Left colon (tissue), 2 donors: ENCODE measurements at regions not wholly inside any gene's neighbourhood (a gene's known extent, or its start where the extent isn't known, plus 50 kb on each side); places are given as distances from the start of the nearest gene placed in this dataset.
"Not testable (repeated sequence)": the region's sequence is repeated elsewhere in the genome, so short reads cannot be mapped to it uniquely, and the experiment has no call there.

Experiments used
- ATAC-seq: fragments of 200-7000 bp; cut with Tn5 transposase; one replicate; pipeline ENCODE4 v1.9.1; 2020; ENCODE audit warnings: mild to moderate bottlenecking, moderate library complexity
- DNase-seq, 2 donors: peaks; one replicate each; pipeline ENCODE4 v3.0.0-alpha.2; 2020
- intact Hi-C, 2 donors: fragments of 100-400 bp; cut with DNase I in 1 of 2; cut with micrococcal nuclease in 1 of 2; formaldehyde crosslinking; loops; one replicate each; pipeline versions ENCODE4 v1.11.2 to v1.14.0; 2022; cut with DNase I, micrococcal nuclease
- donor health status: DM: no; HTN: no; CAD: no.
- donor health status: DM: yes; HTN: yes; CAD: no.

DNA sequence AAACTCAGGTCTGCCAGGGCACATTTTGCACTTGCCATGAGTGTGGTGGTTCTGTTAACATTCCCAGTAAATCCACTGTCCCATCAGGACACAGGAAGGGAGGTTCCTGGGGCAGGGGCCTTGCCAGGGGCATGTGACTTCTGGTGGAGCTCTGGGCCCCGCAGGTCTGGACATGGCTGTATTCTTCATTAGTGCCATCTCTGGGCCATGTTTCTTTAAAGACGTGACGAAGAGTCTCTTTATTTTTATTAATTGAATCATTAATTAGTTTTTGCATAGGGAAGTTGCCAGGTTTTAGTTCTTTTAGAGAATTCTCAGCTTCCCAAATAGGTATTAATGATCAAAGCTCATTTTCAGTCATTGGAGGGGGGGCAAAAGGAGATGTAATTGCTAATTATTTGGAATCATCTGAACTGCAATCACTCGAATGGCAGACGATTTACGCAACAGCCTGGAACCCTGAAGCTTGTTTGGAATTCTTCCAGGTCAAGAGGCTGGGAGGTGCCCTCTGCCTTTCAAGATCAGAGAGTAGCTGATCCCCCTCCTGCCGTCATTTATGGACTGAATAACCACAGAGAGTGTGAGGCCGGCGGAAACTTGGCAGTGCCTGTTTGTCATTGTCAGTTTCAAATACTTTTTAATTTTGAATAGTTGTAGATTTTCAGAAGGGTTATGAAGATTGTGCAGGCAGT lies 106.2 kb downstream of the RTP5 start:
- intact Hi-C loops = no loop called here
- ATAC-seq = no peak
- no peak for DNase-seq

DNA sequence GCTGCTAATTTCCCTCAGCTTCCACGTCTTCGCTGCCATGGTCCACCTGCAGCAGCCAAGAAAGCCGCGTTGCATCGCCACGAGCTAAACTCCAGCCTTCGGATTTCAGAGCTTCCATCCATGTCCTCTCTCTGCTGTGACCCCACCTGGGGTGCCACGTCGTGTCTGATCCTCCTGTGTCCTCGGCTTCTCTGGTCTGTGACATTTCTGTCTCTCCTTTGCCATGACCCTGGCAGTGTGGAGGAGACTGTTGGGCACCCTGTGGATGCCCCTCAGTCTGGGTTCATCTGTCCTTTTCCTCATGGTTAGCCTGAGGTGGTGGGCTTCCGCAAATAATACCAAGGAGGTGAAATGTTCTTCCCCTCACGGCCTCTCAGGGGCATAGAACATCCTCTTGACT lies 106.8 kb downstream of the RTP5 start:
- ATAC-seq (no peak), DNase-seq (no peak)
- intact Hi-C loops = no loop called here

DNA sequence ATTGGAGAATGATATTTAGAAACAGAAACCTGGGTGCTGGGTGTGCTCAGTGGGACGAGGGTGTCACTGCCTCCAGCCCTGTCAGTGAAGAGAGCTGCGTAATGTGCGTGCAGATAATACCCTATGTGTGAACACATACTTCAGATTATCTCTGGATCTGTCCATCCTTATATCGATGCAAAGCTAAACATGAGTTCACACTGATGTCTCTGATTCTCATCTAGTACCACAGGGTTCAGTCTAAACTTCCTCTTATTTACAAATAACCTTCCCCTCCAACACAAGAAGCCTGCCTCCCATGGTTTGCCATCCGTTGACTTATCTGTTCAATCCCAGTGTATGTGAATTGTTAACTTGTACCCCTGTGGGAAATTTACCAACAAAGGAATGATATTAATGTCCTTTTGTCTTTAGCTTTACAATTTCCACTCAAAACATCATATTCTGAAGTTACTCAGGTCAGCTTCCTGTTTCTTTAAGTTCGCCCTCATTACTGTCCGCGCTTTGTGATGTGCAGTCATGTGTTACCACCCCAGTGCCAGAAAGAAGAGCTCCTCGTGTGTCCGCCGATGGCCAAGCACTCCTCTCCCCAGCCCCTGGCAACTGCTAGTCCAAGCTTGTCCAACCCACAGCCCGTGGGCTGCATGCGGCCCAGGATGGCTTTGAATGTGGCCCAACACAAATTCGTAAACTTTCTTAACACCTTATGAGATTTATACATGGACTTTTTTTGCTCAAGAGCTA lies 108.2 kb downstream of the RTP5 start:
- ATAC-seq (no peak), DNase-seq (no peak)
- intact Hi-C loops = no loop called here

DNA sequence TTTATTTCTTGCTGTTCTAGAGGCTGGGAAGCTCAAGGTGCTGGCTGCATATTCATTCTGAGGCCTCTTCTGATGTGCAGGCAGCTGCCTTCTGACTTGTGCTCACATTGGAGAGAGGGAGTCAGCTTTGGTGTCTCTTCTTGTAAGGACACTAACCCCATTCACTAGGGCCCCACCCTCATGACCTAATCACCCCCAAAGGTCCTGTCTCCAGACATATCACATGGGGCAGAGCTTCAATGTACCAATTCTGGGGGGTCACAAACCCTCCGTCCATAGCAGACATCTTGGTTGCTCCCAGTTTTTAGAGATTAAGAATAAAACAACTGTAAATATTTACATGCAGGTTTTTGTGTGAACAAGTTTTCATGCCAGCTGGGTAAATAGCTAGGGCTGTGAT lies 109.1 kb downstream of the RTP5 start:
- DNase-seq (no peak), ATAC-seq (no peak)
- intact Hi-C loops = no loop called here

DNA sequence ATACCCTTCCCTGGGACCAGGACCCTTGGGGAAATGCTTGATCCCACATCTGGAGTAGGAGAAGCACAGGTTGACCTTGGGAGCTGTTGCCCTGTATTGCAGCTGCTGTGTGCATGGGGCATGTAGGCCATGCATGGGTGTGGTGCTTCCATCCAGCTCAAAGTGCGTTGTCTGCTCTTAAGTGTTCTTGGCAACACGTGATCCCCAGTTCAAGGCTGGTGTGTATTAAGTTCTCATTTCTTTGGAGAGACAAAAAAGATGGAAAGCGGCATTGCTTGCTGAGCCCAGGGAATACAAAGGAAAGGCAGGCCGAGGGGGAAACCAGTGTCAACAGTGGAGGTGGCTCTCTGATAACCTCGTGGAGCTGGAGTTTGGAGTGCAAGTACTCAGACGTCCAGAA lies 110.7 kb downstream of the RTP5 start:
- DNase-seq = peak; percentile 35 to 43
- intact Hi-C loops = no loop called here

DNA sequence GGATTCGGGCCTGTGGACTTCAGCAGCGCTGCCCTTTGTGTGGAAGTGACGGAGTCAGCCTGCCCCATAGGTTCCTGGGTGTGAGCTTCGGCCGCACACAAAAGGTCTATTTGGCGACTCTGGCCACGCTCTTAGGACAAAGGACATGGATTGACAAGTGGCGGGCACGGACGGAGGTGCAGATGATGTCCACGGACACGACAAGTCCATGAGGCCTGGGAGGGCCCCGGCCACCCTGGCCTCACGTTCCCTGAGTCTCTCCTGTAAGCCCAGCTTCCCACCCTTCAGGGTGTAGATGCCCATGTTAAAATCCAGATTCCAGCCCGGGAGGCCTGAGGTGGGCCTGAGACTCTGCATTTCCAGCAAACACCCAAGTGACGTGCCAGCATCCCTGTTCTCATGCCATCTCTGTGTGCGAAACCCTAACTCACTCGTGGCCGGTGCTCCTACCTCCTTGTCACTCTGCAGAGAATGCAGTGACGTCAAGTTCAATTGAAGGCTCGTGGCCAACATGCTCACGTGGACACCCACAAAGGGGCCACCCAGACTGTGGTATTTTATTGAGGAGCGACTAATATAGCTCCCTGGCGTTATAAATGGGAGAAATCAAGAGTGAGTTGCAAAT lies 111.7 kb downstream of the RTP5 start:
- no peak for DNase-seq
- ATAC-seq = no peak
- intact Hi-C loops = no loop called here

More for the DNA sequence above, 110.7 kb downstream of the RTP5 start:
- peak; percentile 81 for ATAC-seq

DNA sequence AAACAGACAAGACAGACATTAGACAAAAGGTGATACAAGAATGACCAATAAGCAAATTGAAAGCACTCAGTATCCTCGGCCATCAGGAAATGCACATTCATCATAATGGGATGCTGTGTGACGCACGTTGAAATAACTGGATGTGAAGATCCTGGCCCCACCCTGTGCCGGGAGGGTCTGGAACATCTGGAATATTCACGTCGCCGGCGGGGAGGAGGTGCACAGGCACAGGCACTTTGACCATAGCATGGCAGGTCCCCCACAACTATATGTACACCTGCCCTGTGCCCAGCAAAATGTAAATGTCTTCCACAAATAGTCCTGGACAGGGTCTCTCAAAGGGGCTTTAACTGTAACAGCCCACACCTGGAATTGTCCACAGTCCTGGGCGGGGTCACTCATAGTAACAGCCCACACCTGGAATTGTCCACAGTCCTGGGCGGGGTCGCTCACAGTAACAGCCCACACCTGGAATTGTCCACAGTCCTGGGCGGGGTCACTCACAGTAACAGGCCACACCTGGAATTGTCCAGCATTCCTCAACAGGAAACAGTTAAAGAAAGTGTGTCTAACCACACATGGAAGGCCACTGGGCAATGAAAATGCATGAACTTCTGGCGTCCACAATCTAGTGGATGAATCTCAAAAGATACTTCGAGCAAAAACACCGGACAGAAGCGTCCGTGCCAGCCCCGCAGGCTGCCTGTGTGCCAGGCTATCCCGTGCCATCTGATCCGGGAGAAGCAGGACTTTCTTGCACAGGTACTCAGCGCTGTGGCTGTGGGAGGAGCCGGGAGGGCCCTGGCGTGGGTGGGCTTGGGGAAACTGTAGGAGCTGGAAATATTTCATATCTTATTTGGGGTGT lies 113.4 kb downstream of the RTP5 start:
- intact Hi-C loops = no loop called here
- ATAC-seq (peak; percentile 88), DNase-seq (peak; percentile 70 to 80)

DNA sequence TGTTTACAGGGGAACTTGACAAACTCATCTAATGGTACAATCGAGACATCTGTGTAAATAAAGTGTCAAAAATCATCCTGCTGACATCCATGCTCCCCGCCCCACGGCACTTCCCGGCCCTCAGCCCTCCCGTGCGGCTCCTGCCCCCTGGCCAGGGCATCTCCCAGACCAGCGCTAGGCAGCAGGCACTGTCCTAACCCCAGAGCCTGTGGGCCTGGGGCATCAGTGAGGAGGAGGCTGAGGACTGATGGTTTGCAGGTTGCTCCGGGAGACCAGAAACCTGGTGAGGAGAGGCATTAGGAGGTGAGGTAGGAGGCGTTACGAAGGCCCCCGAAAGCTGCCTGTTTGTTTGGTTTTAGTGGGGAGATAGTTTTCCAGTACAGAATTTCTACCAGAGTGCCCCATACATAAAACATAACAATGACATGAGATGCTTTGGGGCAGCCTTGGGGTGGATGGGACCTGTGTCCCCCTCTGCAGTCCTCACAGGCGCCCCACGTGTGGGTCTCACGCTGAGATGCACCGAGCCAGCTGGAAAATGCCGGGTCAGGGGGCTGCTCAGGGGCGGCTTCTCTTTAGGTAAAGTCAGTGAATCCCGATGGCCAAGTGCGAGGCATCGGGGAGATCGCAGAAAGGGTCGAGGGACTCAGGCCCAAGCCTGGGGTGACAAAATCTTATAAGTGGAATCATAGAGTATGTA lies 114.2 kb downstream of the RTP5 start:
- intact Hi-C loops = no loop called here
- ATAC-seq = peak; percentile 9
- no peak for DNase-seq

DNA sequence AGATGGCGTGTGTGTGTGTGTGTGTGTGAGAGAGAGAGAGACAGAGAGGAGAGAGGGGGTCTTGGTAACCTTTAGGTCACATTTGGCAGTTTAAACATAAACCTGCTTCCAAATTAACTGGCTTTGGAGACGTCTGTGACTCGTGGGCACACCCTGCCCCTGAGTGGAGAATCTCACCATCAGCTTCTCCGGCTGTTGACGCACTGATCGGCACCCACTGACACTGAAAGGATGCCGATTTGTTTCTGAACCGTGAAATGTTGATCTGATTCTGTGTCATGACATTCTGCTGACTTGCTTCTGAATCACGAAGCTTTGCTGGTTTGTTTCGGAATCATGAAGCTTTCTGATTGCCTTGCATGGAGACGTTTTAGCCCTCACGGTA lies 114.7 kb downstream of the RTP5 start:
- DNase-seq (no peak), ATAC-seq (no peak)
- intact Hi-C loops = no loop called here

DNA sequence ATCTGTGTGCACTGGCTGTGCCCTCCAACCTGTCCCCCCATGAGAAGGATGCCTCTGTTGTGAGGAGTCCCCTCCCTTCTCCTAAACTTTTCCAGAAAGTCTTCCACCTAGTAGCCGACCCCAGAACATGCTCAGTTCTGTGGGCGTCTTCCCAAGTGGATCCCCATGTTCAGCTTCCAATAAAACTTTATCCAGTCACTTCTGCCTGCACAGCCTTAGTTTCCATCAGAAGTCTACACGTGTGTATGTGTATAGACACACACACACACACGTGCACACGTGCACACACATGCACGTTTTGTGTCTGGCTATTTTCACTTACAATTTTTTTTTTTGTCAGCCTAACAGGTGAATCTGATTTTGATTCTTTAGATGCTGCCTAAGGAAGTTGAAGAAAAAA lies 115.1 kb downstream of the RTP5 start:
- intact Hi-C loops = no loop called here
- DNase-seq (no peak), ATAC-seq (no peak)

DNA sequence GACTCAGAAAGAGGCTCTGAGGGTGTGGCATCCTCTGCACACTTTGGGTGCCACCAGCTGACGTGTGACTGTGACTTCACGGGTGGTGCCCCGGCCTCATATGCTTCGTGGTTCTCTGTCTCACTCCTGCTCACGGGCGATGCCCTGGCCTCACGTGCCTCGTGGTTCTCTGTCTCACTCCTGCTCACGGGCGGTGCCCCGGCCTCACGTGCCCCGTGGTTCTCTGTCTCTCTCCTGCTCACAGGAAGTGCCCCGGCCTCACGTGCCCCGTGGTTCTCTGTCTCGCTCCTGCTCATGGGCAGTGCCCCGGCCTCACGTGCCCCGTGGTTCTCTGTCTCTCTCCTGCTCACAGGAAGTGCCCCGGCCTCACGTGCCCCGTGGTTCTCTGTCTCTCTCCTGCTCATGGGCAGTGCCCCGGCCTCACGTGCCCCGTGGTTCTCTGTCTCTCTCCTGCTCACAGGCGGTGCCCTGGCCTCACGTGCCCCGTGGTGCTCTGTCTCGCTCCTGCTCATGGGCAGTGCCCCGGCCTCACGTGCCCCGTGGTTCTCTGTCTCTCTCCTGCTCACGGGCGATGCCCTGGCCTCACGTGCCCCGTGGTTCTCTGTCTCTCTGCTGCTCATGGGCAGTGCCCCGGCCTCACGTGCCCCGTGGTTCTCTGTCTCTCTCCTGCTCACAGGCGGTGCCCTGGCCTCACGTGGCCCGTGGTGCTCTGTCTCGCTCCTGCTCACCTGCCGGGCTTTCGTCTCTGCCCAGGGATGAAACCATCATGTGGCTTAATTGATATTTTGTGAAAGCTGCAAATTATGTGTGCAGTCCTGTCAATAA lies 115.8 kb downstream of the RTP5 start:
- ATAC-seq, intact Hi-C loops, DNase-seq: not testable (repeated sequence)

DNA sequence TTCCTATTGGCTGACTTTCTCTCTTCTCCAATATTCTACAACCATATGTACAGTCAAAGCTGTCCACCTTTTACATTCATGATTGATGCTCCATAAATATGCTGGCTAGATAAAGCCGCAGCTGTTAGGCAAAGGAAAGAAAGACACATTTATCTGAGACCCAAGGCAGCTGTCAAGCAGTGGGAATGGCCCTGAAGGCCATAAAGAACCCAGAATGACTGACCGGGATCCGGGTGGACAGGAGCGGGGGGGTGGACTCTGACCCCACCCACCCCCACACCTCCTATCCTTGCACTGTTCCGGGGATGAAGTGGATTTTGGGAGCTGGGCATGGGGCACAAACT lies 116.4 kb downstream of the RTP5 start:
- no peak for DNase-seq
- peak; percentile 34 for ATAC-seq
- intact Hi-C loops = no loop called here

DNA sequence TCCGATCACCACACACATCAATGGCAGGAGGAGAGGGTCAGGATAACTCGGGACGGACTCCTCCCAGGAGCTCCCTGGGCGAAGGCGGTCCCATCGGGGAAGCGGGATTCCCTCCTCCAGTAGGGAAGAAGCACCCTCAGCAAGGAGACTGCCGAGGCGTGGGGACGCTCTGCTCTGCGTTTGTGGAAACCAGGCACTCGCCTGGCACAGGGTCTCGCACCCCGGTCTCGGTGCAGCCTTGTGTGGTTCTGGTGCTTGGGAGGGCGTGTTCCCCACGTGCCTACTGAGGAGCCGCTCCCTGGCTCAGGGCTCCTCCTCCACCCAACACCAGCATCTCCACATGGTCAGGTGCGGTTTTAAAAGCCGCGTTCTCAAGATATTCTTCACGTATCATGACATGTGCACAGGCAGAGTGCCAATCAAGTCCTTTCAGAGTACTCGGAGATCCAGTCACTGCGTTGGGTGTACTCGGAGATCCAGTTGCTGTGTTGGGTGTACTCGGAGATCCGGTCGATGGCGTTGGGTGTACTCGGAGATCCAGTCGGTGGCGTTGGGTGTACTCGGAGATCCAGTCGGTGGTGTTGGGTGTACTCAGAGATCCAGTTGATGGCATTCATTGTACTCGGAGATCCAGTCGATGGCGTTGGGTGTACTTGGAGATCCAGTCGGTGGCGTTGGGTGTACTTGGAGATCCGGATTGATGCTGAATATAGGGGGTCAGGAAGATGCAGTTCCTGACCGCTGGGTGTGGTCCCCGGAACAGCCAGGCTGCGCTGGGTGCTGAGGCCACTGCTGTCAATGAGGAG lies 117.5 kb downstream of the RTP5 start:
- ATAC-seq = no peak
- intact Hi-C loops = no loop called here
- DNase-seq = no peak

DNA sequence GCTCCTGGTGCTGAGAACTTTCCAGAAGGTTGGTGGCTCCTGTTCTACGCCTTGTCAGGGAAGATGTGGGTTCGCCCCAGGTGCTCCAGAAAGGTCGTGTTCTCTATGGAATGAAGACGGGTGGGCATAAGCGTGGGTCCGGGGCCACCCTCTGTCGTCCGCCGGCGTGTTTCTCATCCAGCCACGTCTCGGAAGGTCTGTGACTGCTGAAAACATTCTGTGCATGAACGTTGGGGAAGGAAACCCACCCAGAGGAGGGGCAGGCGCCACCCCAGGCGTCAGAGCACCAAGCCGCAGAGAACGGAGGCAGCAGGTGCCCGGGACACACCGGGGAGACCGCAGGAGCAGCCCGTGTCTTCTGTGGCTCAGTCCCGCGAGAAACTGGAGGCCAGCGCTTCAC lies 118.2 kb downstream of the RTP5 start:
- DNase-seq = no peak
- intact Hi-C loops = no loop called here
- no peak for ATAC-seq

DNA sequence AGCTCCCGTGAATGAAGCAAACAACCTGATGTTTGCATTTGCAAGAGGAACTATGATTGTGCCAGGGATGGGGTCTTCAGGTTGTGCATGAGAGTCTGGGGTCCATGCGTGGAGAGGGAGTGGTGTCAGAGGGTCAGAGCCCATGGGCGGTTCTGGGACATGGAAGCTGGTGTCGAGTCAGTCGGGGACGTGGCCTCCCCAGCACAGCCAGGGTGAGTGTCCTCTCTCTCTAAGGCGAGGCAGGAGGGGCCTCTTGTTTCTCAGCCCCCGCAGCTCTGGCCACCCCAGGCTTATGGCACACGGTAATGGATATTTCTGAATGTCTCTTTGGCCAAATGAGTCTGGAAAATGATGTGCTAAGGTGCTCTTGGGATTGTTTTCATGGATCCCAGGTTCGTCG lies 118.6 kb downstream of the RTP5 start:
- DNase-seq (no peak), ATAC-seq (no peak)
- intact Hi-C loops = no loop called here

DNA sequence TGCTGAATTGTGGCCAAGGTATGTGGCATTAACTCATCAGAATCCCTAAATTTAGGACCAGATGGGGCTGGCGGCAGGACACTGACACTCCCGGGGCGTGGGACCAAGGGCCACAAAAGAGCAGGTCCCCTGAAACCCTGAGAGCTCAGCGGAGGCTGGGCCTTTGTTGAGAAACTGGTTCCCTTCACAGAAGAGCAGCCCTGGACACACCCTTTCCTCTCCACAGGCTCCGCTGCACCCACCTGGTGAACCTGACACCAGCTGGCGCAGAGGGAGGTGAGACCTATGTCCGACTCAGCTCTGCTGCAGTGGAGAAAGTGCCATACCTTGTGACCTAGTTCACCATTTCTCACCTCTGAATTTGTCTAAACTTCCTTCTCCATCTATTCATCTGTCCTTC lies 119.5 kb downstream of the RTP5 start:
- intact Hi-C loops = no loop called here
- ATAC-seq (no peak), DNase-seq (no peak)

DNA sequence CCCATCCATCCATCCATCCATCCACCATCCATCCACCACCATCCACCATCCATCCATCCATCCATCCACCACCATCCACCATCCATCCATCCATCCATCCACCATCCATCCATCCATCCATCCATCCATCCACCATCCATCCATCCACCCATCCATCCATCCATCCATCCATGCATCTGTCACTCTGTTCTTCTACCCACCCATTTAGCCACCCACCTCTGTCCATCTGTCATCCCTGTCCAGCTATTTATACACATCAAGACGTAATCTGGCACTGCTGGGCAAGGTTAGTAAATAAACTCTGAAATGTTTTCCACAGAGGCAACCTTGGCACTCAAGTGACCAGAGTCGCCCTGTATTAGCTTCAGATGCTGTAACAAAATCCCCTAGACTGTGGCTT lies 120.9 kb downstream of the RTP5 start:
- intact Hi-C loops = no loop called here
- DNase-seq (no peak), ATAC-seq (no peak)
